Urinary bladder (tissue), 3 donors: ENCODE measurements at regions not wholly inside any gene's neighbourhood (a gene's known extent, or its start where the extent isn't known, plus 50 kb on each side); places are given as distances from the start of the nearest gene placed in this dataset.

Experiments used
- DNase-seq: peaks from one replicate; pipeline ENCODE4 v3.0.0-alpha.2; 2015; ENCODE audit errors: extremely low spot score
- H3K27ac ChIP-seq: one replicate; pipeline ENCODE4 v1.5.1; 2013; ENCODE audit warnings: low read depth, mild to moderate bottlenecking, moderate library complexity
- H3K36me3 ChIP-seq: one replicate; pipeline ENCODE4 v1.6.1; 2013; ENCODE audit warnings: mild to moderate bottlenecking, moderate library complexity; ENCODE audit not compliant: insufficient read depth
- H3K4me1 ChIP-seq: one replicate; pipeline ENCODE4 v1.6.1; 2013; ENCODE audit warnings: mild to moderate bottlenecking, moderate library complexity; ENCODE audit not compliant: insufficient read depth
- H3K4me3 ChIP-seq: one replicate; pipeline ENCODE4 v1.5.1; 2013; ENCODE audit warnings: low read depth, low read length
- WGBS: extraction: QIAGEN DNeasy Blood & Tissue Kit; methylation state at CpG from one replicate; pipeline ENCODE4 v1.1.7; 2013; 5-methylcytosine and 5-hydroxymethylcytosine counted together
- donor health status: healthy with polysubstance abuse.
- donor health status: healthy.

- 54% methylated on average over 5 of the region's 5 CpGs for WGBS
- no peak overlapping the region for H3K27ac ChIP-seq
- no peak for DNase-seq
- H3K36me3 ChIP-seq = no peaks in the 10 kb centered on the region
- no peaks in the 10 kb centered on the region for H3K4me1 ChIP-seq
- no peak overlapping the region for H3K4me3 ChIP-seq
Measured at GRCh38 chr12:114194066-114194465, 211.9 kb downstream of the TBX5 start.

DNA sequence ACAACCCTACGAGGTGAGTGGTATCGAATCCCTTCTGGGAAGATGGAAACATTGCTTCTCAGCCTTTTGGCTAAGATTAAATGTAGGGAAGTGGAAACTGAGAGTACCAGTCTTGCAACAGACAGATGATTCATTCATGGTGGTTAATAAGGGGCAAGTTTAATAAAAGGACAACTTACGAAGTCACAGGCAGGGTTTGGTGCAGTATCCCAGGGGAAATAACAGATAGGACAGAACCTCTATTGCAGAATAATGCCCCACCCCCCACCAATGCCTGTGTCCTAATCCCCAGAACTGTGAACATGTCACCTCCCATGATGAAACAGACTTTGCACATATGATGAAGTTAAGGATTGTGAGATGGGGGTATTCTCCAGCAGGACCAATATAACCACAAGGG lies 212.5 kb downstream of the TBX5 start:
- Histone ChIP-seq H3K4me1 (no peaks in the 10 kb centered on the region), H3K4me3 (no peak overlapping the region), H3K36me3 (no peaks in the 10 kb centered on the region), H3K27ac (no peak overlapping the region)
- DNase-seq = no peak
- WGBS = 86% methylated on average over 3 of the region's 3 CpGs

DNA sequence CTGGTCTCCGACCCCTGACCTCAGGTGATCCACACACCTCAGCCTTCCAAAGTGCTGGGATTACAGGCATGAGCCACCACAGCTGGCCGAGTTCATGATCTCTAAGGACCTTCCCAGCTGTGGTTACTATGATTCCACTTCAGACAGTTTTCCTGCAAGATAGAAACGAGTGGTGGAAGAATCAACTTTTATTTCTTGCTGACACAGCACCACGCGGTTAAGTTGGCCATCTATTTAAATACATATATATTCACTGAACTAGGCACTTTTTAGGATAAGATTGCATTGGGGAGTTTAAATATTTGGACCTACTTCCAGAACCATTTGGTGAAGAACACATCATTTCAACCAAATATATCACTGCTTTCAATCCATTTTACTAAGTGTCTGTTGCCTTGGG lies 213.4 kb downstream of the TBX5 start:
- WGBS = 89% methylated on average over 5 of the region's 5 CpGs
- H3K36me3 ChIP-seq = no peaks in the 10 kb centered on the region
- H3K27ac ChIP-seq = no peak overlapping the region
- no peak overlapping the region for H3K4me3 ChIP-seq
- no peak for DNase-seq
- no peaks in the 10 kb centered on the region for H3K4me1 ChIP-seq

DNA sequence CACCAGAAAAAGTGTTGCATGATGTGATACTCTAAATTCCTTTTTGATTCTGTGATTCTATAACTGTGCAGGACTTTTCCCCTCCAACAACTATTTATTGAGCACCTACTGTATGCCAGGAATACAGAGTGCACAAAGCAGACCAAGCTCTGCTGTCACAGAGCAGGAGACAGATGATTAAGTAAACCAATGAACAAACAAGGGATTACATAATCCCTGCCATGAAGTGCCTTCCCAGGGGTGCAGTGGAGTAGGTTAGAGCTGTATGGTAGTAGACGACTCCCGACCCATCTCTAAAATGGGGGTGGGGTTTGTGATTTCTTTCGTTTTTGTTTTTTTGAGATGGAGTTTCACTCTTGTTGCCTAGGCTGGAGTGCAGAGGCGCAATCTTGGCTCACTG lies 213.9 kb downstream of the TBX5 start:
- no peak overlapping the region for H3K27ac ChIP-seq
- 82% methylated on average over 4 of the region's 4 CpGs for WGBS
- no peaks in the 10 kb centered on the region for H3K4me1 ChIP-seq

DNA sequence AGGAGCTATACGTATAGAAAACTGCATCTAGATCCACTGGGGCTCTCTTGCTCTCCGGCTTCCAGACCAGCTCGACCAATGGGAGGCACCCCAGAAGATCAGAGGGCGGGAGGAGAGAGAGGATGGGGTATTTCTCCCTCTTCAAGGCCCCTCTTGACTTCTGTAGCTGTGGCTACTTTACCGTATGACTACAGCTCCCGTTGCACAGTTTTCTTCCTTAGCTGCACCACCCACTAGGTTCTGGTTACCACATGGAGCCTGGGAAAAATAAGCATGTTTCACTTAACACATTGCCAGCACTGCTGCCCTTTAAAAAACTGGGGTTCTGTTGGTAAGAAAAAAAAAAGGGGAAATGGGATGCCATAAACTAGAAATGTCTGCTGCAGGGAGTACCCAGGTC lies 214.4 kb downstream of the TBX5 start:
- DNase-seq = no peak
- no peaks in the 10 kb centered on the region for H3K4me1 ChIP-seq
- WGBS = 59% methylated on average over 6 of the region's 6 CpGs
- H3K4me3 ChIP-seq = no peak overlapping the region
- H3K36me3 ChIP-seq = no peaks in the 10 kb centered on the region
- H3K27ac ChIP-seq = no peak overlapping the region

More for the DNA sequence above, 213.9 kb downstream of the TBX5 start:
- Histone ChIP-seq H3K4me3 (no peak overlapping the region), H3K36me3 (no peaks in the 10 kb centered on the region)
- no peak for DNase-seq

- WGBS = 79% methylated on average over 2 of the region's 2 CpGs
- Histone ChIP-seq H3K36me3 (no peaks in the 10 kb centered on the region), H3K4me3 (no peak overlapping the region), H3K4me1 (no peaks in the 10 kb centered on the region), H3K27ac (no peak overlapping the region)
- DNase-seq = no peak
Measured at GRCh38 chr12:114190971-114191370, 215.0 kb downstream of the TBX5 start.

DNA sequence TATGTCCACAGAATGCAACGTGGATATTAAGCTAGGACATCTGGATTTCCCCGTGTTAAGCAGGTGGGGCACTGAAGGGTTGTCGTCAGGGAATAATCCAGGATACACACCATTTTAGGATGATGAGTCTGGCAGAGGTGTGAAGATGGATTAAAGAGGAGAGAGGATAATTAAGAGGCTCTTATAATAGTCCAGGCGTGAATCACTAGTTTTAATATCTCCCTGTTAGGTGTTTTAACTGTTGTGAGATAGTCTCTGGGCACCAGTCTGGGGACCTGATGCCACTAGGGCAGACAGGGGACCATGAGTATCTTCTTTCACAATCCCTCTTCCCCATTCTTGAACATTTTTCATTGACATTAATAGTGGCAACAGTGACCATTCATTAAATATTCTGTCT lies 216.7 kb downstream of the TBX5 start:
- no peak for DNase-seq
- H3K4me1 ChIP-seq = no peaks in the 10 kb centered on the region
- no peak overlapping the region for H3K27ac ChIP-seq
- no peak overlapping the region for H3K4me3 ChIP-seq
- WGBS = 89% methylated on average over 4 of the region's 4 CpGs
- no peaks in the 10 kb centered on the region for H3K36me3 ChIP-seq

- WGBS = 46% methylated on average over 17 of the region's 17 CpGs
- no peak for DNase-seq
- Histone ChIP-seq H3K36me3 (no peaks in the 10 kb centered on the region), H3K4me1 (no peaks in the 10 kb centered on the region), H3K4me3 (no peak overlapping the region), H3K27ac (no peak overlapping the region)
Measured at GRCh38 chr12:114186241-114187002, 219.5 kb downstream of the TBX5 start.

GRCh38 chr12:114185036-114185435 lies 218.9 kb upstream of the RBM19 start:
- Histone ChIP-seq H3K27ac (no peak overlapping the region), H3K4me1 (no peaks in the 10 kb centered on the region), H3K36me3 (no peaks in the 10 kb centered on the region), H3K4me3 (no peak overlapping the region)
- DNase-seq = no peak
- WGBS = 69% methylated on average over 5 of the region's 5 CpGs

DNA sequence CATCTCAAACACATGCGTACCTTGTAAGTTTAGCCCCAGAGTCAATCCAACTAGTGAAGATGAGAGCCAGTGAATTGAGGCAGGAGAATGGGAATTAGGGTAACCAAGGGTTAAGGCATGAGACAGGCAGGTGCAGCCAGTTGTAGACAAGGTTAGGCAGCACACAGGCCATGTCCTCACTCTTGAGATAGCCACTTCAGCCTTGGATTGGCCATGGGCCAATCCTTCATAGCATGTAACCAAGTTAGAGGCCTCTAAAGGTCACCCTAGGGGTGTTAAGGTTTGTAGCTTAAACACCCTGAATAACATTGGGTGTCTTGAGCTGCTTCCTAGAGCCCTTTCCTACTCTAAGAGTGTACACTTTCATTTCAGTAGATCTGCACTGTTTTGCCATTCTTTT lies 208.2 kb upstream of the RBM19 start:
- no peak for DNase-seq
- Histone ChIP-seq H3K4me1 (no peaks in the 10 kb centered on the region), H3K4me3 (no peak overlapping the region), H3K36me3 (no peaks in the 10 kb centered on the region), H3K27ac (no peak overlapping the region)
- WGBS = 94% methylated on average over 1 of the region's 1 CpG

GRCh38 chr12:114172135-114172534 lies 206.0 kb upstream of the RBM19 start:
- no peak for DNase-seq
- no peaks in the 10 kb centered on the region for H3K36me3 ChIP-seq
- H3K4me3 ChIP-seq = no peak overlapping the region
- 87% methylated on average over 4 of the region's 4 CpGs for WGBS
- no peak overlapping the region for H3K27ac ChIP-seq
- H3K4me1 ChIP-seq = no peaks in the 10 kb centered on the region

GRCh38 chr12:114168061-114168460 lies 201.9 kb upstream of the RBM19 start:
- H3K36me3 ChIP-seq = no peaks in the 10 kb centered on the region
- H3K4me1 ChIP-seq = no peaks in the 10 kb centered on the region
- 65% methylated on average over 2 of the region's 2 CpGs for WGBS
- H3K4me3 ChIP-seq = no peak overlapping the region
- DNase-seq = no peak
- no peak overlapping the region for H3K27ac ChIP-seq

- no peak overlapping the region for H3K4me3 ChIP-seq
- no peaks in the 10 kb centered on the region for H3K36me3 ChIP-seq
- H3K4me1 ChIP-seq = no peaks in the 10 kb centered on the region
- WGBS = 94% methylated on average over 1 of the region's 1 CpG
- H3K27ac ChIP-seq = no peak overlapping the region
- DNase-seq = no peak
Measured at GRCh38 chr12:114167431-114167830, 201.3 kb upstream of the RBM19 start.

DNA sequence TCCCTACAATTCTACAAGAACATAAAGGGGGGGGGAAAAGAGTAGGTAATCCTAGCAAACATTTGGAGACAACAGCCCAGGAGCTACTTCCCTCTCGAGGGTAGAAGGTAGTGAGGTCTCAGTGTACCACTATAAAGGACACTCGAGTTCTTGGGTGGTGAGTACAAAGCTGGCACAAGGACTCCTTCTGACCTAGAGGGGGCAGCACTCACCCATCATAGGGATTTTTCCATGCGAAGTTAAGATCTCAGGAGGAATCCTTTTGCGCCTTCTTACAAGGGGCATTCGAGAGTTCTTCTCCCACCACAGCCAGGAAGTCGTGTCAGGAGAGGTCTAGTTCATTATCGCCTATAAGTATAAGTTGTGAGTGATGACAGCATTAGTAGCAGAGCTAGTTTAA lies 200.2 kb upstream of the RBM19 start:
- WGBS = 23% methylated on average over 7 of the region's 7 CpGs

DNA sequence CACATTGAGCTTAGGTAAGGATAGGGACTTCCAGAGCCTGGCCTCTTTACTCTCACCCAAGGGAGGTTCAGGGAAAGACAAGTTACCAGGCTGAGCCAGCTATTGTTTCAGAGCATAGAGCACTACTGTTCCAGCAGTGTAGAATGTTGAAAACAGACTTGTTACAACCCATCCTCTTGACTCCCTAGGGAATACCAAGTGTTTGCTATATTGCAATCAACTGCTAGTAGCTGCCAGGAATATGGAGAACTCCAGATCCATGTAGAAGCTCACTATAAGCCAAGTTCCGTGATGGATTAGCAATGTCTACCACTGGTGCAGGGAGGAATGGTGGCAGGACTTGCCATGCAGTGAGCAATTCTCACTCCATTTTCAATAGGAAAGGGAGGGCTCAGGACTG lies 199.8 kb upstream of the RBM19 start:
- no peak for DNase-seq
- H3K4me3 ChIP-seq = no peak overlapping the region
- H3K4me1 ChIP-seq = no peaks in the 10 kb centered on the region
- WGBS = 62% methylated on average over 1 of the region's 1 CpG
- H3K36me3 ChIP-seq = no peaks in the 10 kb centered on the region
- H3K27ac ChIP-seq = no peak overlapping the region

More for the DNA sequence above, 200.2 kb upstream of the RBM19 start:
- DNase-seq = no peak
- Histone ChIP-seq H3K4me3 (no peak overlapping the region), H3K4me1 (no peaks in the 10 kb centered on the region), H3K27ac (no peak overlapping the region), H3K36me3 (no peaks in the 10 kb centered on the region)
